HepG2 (cell line): ENCODE measurements at regions not wholly inside any gene's neighbourhood (a gene's known extent, or its start where the extent isn't known, plus 50 kb on each side); places are given as distances from the start of the nearest gene placed in this dataset.

Experiments
- ATAC-seq: fragments of 200-7000 bp; cut with Tn5 transposase; 3 replicates; pipeline ENCODE4 v1.9.1; 2020; ENCODE audit warnings: mild to moderate bottlenecking, moderate library complexity
- BruUV-seq: library from RNA; stranded (reverse); fragments of 400-500 nt; replicated peaks from 2 replicates; lab custom pipeline; 2021; lab: Mats Ljungman, UMichigan
- CTCF ChIA-PET: fragments of 300-600 bp; formaldehyde crosslinking; extraction: SDS; loops from one replicate; lab custom pipeline; 2021; ENCODE audit warnings: low total read pairs, inconsistent platforms, low intra/inter-chr PET ratio; lab: Yijun Ruan, JAX
- POLR2A ChIA-PET: fragments of 350-600 bp; sonication (Branson Sonifier 250); formaldehyde crosslinking; loops from one replicate; lab custom pipeline; 2020; ENCODE audit warnings: antibody characterized with exemption, inconsistent platforms; lab: Yijun Ruan, JAX
- DNase-seq: peaks from one replicate; pipeline ENCODE4 v3.0.0-alpha.2; 2015; ENCODE audit warnings: low spot score
- FAIRE-seq: peaks from 3 replicates; lab custom pipeline; 2011; peaks lifted over from hg19 to GRCh38; lab: Jason Lieb, UNC
- H2AFZ ChIP-seq: one replicate; pipeline ENCODE4 v1.6.1; 2011; ENCODE audit warnings: low read length, inconsistent platforms
- H3K27ac ChIP-seq: fragments of 300-600 bp; 3 replicates; pipeline ENCODE4 v1.8.0; 2011; ENCODE audit warnings: mixed run types, mild to moderate bottlenecking, mixed read lengths, low read length, inconsistent platforms; ENCODE audit not compliant: insufficient read depth; ENCODE audit errors: extremely low read length
- H3K27me3 ChIP-seq, 2 experiments: fragments of 200-600 bp in 1 of 2; 2 replicates in 1 of 2; 3 replicates in 1 of 2; pipeline versions ENCODE4 v1.6.0 to v1.8.0; 2011; ENCODE audit warnings: low read length in 2 of 2, mild to moderate bottlenecking in 2 of 2, moderate library complexity in 2 of 2, inconsistent platforms in 1 of 2; ENCODE audit not compliant: insufficient read depth in 2 of 2, control insufficient read depth in 1 of 2
- H3K36me3 ChIP-seq, 2 experiments: fragments of 200-600 bp in 1 of 2; replicated peaks in 1 of 2; 2 replicates in 1 of 2; 3 replicates in 1 of 2; pipeline versions ENCODE4 v1.5.1 to v1.8.0; 2011; ENCODE audit warnings: low read length in 2 of 2, inconsistent platforms in 1 of 2; ENCODE audit not compliant: insufficient read depth in 2 of 2, control insufficient read depth in 1 of 2
- H3K4me1 ChIP-seq: 2 replicates; pipeline ENCODE4 v1.5.1; 2012; ENCODE audit warnings: low read length, inconsistent platforms; ENCODE audit not compliant: insufficient read depth
- H3K4me2 ChIP-seq: 2 replicates; pipeline ENCODE4 v1.6.0; 2011; ENCODE audit warnings: low read depth, low read length, inconsistent platforms
- H3K4me3 ChIP-seq, 3 experiments: fragments of 200-600 bp in 1 of 3; sonication (generic), shearing (Covaris generic) in 1 of 3; replicated peaks in 1 of 3; 2 replicates each; pipeline ENCODE4 v1.5.1; 2011 to 2016; ENCODE audit warnings: low read length in 3 of 3, inconsistent platforms in 2 of 3, low read depth in 2 of 3, mild to moderate bottlenecking in 2 of 3, control low read depth in 1 of 3, mixed read lengths in 1 of 3; ENCODE audit not compliant: insufficient read depth in 1 of 3
- H3K79me2 ChIP-seq: one replicate; pipeline ENCODE4 v1.6.1; 2011; ENCODE audit warnings: low read length, inconsistent platforms; ENCODE audit not compliant: insufficient read depth
- H3K9ac ChIP-seq: 2 replicates; pipeline ENCODE4 v1.6.0; 2011; ENCODE audit warnings: mild to moderate bottlenecking, low read depth, low read length, inconsistent platforms; ENCODE audit not compliant: insufficient read depth
- H3K9me3 ChIP-seq: 2 replicates; pipeline ENCODE4 v1.5.1; 2012; ENCODE audit warnings: mild to moderate bottlenecking, low read length
- H4K20me1 ChIP-seq: 2 replicates; pipeline ENCODE4 v1.6.0; 2011; ENCODE audit warnings: inconsistent platforms, mild to moderate bottlenecking, low read length, moderate library complexity; ENCODE audit not compliant: insufficient read depth
- BRCA1 ChIP-seq: sonication (generic); formaldehyde crosslinking; IDR thresholded peaks from 2 replicates; pipeline ENCODE4 v1.4.0; 2020; ENCODE audit warnings: missing genetic modification reagents
- KAT2B ChIP-seq: fragments of 150-350 bp; IDR thresholded peaks from 2 replicates; pipeline ENCODE4 v1.6.1; 2014; ENCODE audit warnings: low read depth, low read length, borderline replicate concordance
- KLF6 ChIP-seq: IDR thresholded peaks from 2 replicates; pipeline ENCODE4 v1.8.0; 2016; ENCODE audit warnings: missing biosample characterization, missing genetic modification reagents
- MIXL1 ChIP-seq: IDR thresholded peaks from 2 replicates; pipeline ENCODE4 v1.6.1; 2016
- MZF1 ChIP-seq: sonication (generic); formaldehyde crosslinking; IDR thresholded peaks from 2 replicates; pipeline ENCODE4 v1.8.1; 2023; ENCODE audit warnings: mild to moderate bottlenecking, missing genetic modification reagents, borderline replicate concordance
- NR2F1 ChIP-seq, 2 experiments: fragments of 450-650 bp in 1 of 2; formaldehyde crosslinking in 1 of 2; IDR thresholded peaks; 2 replicates each; pipeline versions ENCODE4 v1.5.0 to v1.6.1; 2016 to 2020; ENCODE audit warnings: mild to moderate bottlenecking in 1 of 2, missing compliant biosample characterization in 1 of 2, missing genetic modification reagents in 1 of 2, moderate library complexity in 1 of 2
- POLR2AphosphoS2 ChIP-seq: IDR thresholded peaks from 2 replicates; pipeline ENCODE4 v1.6.1; 2011; ENCODE audit warnings: low read depth, low read length, improper control_type of control experiment
- RAD21 ChIP-seq: fragments of 450-650 bp; formaldehyde crosslinking; IDR thresholded peaks from 2 replicates; pipeline ENCODE4 v1.5.0; 2020; ENCODE audit warnings: mild to moderate bottlenecking
- RCOR2 ChIP-seq: IDR thresholded peaks from 2 replicates; pipeline ENCODE4 v1.6.1; 2016; ENCODE audit warnings: missing biosample characterization, missing genetic modification reagents
- RFXANK ChIP-seq: IDR thresholded peaks from 2 replicates; pipeline ENCODE4 v1.6.1; 2016
- ZSCAN22 ChIP-seq: sonication (generic); formaldehyde crosslinking; IDR thresholded peaks from 2 replicates; pipeline ENCODE4 v1.4.0; 2020; ENCODE audit warnings: mild to moderate bottlenecking, missing genetic modification reagents
- WGBS: methylation state at CpG from one replicate; pipeline ENCODE4 v1.1.6; 2017; ENCODE audit warnings: low lambda C conversion rate; 5-methylcytosine and 5-hydroxymethylcytosine counted together
- in situ Hi-C: cut with HindIII; loops from 2 replicates; pipeline ENCODE4 v1.10.0; 2017; ENCODE audit warnings: low pct_unique_long_range_greater_than_20kb; ENCODE audit not compliant: extremely low pct_ligation_motif_present
- intact Hi-C: fragments of 100-400 bp; cut with micrococcal nuclease; formaldehyde crosslinking; loops from one replicate; pipeline ENCODE4 v1.10.0; 2022; ENCODE audit not compliant: unreplicated experiment
- TF ChIP-seq, protein P1 (sequence below): fragments of 450-650 bp; IDR thresholded peaks from 2 replicates; pipeline ENCODE4 v1.6.1; 2016
- TF ChIP-seq, protein P2 (sequence below): sonication (generic); formaldehyde crosslinking; IDR thresholded peaks from 2 replicates; pipeline ENCODE4 v1.5.0; 2020; ENCODE audit warnings: mild to moderate bottlenecking, missing genetic modification reagents

DNA sequence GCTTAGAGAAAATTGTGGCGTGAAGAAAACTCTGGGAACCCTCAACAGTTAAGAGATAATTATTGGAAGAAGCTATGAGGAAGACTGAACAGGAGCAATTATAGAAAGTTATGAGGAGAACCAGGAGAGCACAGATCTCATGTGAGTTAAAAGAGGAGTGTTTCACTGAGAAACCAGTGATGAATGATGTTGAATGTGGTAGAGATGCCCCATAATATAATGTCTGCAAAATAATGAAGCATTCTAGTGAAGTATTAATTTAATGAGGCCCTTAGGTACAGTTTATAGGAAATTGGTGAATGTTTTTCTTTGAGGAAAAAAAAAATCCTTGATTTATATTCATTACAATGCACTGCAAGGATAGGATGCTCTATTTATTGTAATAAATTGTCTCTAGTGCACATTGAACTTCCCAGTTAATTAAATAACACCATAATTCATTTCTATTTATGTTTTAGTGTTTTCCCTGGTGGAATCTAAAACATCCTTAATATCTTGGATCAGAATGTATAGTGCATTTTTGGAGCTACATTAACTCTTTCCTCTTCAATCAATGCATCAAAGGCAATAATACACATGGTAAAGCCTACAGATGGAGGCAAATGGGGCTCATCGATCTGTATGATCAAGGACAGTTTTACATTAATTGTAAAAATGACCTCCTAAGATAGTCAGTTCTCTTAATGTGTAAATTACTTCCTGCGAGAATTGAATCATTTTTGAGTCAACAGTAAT lies 91.4 kb upstream of the EYS start:
- CTCF ChIA-PET: no interaction called here
- Histone ChIP-seq H3K4me3 (no peak overlapping the region), H3K4me1 (no peaks in the 10 kb centered on the region), H3K36me3 (no peaks in the 10 kb centered on the region), H3K79me2 (no peaks in the 10 kb centered on the region), H3K4me2 (no peak overlapping the region), H4K20me1 (no peaks in the 10 kb centered on the region), H2AFZ (no peak overlapping the region), H3K27me3 (no peaks in the 10 kb centered on the region), H3K27ac (no peak overlapping the region), H3K9ac (no peak overlapping the region), H3K9me3 (no peaks in the 10 kb centered on the region)
- POLR2A ChIA-PET: no interaction called here
- ATAC-seq (no peak), DNase-seq (no peak), FAIRE-seq (no peak)
- 2% methylated on average over 3 of the region's 3 CpGs for WGBS
- BruUV-seq: no TSS peak
- intact Hi-C loops (no loop called here), in situ Hi-C loops (no loop called here)
- TF ChIP-seq MZF1 (no peak), ZSCAN22 (CRISPR knock-in tag) (no peak), KLF6 (no peak), RCOR2 (CRISPR knock-in tag) (no peak), NR2F1 (CRISPR knock-in tag; IDR thresholded peaks at IDR 0.05) (no peak), POLR2AphosphoS2 (no peak)
- TF ChIP-seq, all 625 proteins: peak for 0

- intact Hi-C loops: no loop called here
- no peak overlapping the region for H3K27ac ChIP-seq
- ChIA-PET POLR2A (no interaction called here), CTCF (no interaction called here)
- H3K9ac ChIP-seq: no peak overlapping the region
- DNase-seq (no peak), FAIRE-seq (no peak), ATAC-seq (no peak)
- no peaks in the 10 kb centered on the region for H4K20me1 ChIP-seq
- no peaks in the 10 kb centered on the region for H3K36me3 ChIP-seq
- BruUV-seq: no TSS peak
- TF ChIP-seq MIXL1 (CRISPR knock-in tag) (no peak), RAD21 (CRISPR knock-in tag) (no peak), BRCA1 (no peak), RFXANK (no peak), KAT2B (no peak)
- TF ChIP-seq, protein P1, sequence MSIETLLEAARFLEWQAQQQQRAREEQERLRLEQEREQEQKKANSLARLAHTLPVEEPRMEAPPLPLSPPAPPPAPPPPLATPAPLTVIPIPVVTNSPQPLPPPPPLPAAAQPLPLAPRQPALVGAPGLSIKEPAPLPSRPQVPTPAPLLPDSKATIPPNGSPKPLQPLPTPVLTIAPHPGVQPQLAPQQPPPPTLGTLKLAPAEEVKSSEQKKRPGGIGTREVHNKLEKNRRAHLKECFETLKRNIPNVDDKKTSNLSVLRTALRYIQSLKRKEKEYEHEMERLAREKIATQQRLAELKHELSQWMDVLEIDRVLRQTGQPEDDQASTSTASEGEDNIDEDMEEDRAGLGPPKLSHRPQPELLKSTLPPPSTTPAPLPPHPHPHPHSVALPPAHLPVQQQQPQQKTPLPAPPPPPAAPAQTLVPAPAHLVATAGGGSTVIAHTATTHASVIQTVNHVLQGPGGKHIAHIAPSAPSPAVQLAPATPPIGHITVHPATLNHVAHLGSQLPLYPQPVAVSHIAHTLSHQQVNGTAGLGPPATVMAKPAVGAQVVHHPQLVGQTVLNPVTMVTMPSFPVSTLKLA: no peak
- TF ChIP-seq, protein P2, sequence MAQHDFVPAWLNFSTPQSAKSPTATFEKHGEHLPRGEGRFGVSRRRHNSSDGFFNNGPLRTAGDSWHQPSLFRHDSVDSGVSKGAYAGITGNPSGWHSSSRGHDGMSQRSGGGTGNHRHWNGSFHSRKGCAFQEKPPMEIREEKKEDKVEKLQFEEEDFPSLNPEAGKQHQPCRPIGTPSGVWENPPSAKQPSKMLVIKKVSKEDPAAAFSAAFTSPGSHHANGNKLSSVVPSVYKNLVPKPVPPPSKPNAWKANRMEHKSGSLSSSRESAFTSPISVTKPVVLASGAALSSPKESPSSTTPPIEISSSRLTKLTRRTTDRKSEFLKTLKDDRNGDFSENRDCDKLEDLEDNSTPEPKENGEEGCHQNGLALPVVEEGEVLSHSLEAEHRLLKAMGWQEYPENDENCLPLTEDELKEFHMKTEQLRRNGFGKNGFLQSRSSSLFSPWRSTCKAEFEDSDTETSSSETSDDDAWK (CRISPR knock-in tag): no peak
- no peak overlapping the region for H3K4me2 ChIP-seq
- H2AFZ ChIP-seq: no peak overlapping the region
- H3K4me1 ChIP-seq: no peaks in the 10 kb centered on the region
- no peak overlapping the region for H3K4me3 ChIP-seq
- no peaks in the 10 kb centered on the region for H3K9me3 ChIP-seq
- no peaks in the 10 kb centered on the region for H3K79me2 ChIP-seq
- 0% methylated on average over 1 of the region's 1 CpG for WGBS
- in situ Hi-C loops: no loop called here
- H3K27me3 ChIP-seq: no peaks in the 10 kb centered on the region
Observed at GRCh38 chr6:65790666-65791065, 83.6 kb upstream of the EYS start.
